ENCODE measurements at regions not wholly inside any gene's neighbourhood (a gene's known extent, or its start where the extent isn't known, plus 50 kb on each side); places are given as distances from the start of the nearest gene placed in this dataset.

GRCh38 chr12:63041601-63042000, 106.7 kb upstream of the PPM1H start:
- TF ChIP-seq CTCF (IDR thresholded peaks at IDR 0.05) (no peak), POLR2A (IDR thresholded peaks at IDR 0.05) (no peak)
